NB4 (cell line): ENCODE measurements at regions not wholly inside any gene's neighbourhood (a gene's known extent, or its start where the extent isn't known, plus 50 kb on each side); places are given as distances from the start of the nearest gene placed in this dataset.
"Not testable (repeated sequence)": the region's sequence is repeated elsewhere in the genome, so short reads cannot be mapped to it uniquely, and the experiment has no call there.

Experiments
- DNase-seq: peaks from one replicate; pipeline ENCODE4 v3.0.0; 2010; ENCODE audit warnings: low read depth
- H3K4me3 ChIP-seq: one replicate; pipeline ENCODE4 v1.5.1; 2011; ENCODE audit warnings: mild to moderate bottlenecking, low read depth, low read length, moderate library complexity
- MYC ChIP-seq: IDR thresholded peaks from 2 replicates; pipeline ENCODE4 v1.6.1; 2011; ENCODE audit warnings: low read depth, low read length
- POLR2A ChIP-seq: IDR thresholded peaks from 2 replicates; pipeline ENCODE4 v1.6.1; 2011; ENCODE audit warnings: mild to moderate bottlenecking; ENCODE audit not compliant: insufficient read length; ENCODE audit errors: extremely low read depth
- TF ChIP-seq, protein P1 (sequence below): IDR thresholded peaks from 2 replicates; pipeline ENCODE4 v1.6.1; 2011; ENCODE audit warnings: low read depth, low read length
- TF ChIP-seq, protein P2 (sequence below): IDR thresholded peaks from one replicate; pipeline ENCODE4 v1.5.1; 2012; ENCODE audit warnings: low read depth, low read length

DNA sequence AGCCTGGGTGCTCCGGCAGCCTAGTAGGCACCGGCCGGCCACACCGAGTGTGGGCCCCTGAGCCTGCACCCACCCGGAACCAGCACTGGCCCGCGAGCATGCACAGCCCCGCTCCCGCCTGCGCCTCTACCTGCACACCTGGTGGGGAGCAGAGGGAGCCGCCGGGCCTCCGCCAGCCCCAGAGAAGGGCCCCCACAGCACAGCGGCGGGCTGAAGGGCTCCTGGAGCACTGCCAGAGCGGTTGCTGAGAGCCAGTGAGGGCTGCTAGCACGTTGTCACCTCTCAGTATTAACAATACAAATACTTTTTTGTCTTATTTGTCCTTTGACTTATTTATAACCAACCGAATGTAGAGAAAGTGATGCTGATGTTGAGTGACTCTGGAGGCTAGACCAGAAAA lies 842.4 kb upstream of the TPTE start:
- not testable (repeated sequence) for H3K4me3 ChIP-seq, DNase-seq

DNA sequence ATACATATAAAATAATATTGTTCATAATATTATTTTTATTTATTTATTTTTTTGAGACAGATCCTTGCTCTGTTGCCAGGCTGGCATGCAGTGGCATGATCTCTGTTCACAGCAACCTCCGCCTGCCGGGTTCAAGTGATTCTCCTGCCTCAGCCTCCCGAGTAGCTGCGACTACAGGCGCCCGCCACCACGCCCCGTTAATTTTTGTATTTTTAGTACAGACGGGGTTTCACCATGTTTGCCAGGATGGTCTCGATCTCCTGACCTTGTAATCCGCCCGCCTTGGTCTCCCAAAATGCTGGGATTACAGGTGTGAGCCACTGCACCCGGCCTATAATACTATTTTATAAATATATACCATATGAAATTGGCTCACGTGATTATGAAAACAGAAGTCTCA lies 832.4 kb upstream of the TPTE start:
- DNase-seq, H3K4me3 ChIP-seq: not testable (repeated sequence)

DNA sequence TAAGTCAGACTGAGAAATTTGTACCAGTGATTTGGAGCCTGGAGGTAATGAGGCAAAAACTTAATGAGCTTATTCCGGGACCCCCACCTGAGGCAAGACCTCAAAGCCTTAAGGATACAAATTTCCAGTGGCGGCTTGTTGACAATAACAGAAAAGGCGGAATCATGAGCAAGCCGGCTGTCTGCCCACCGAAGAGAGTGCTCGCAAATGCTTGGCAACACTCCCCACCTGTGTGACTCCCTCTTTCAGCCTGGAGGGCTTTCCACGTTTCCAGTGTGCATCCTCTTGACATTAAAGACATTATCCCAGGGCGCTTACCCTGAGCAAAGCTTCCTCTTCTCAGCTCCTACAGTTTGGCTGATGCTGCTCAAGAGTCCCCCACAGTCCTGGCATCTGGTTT lies 830.4 kb upstream of the TPTE start:
- H3K4me3 ChIP-seq, DNase-seq: not testable (repeated sequence)

DNA sequence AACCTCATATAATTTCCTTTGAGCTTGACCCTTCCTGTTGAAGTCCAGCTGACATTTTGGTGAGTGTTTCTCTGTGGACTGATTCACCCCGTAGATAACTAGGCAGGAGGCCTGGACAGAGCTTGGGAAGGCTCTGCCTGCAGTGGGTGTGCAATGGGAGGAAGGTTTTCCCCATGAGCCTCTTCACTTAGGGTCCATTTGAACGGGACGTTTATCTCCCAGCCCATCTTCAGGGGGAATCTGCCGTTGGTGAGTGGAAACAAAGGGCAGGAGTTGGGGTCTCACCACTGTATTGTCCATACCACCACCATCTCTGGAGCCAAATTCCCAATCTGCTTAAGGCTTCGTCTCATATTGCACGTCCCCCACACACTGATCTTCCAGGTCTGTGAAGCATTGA lies 825.6 kb upstream of the TPTE start:
- DNase-seq, H3K4me3 ChIP-seq: not testable (repeated sequence)

DNA sequence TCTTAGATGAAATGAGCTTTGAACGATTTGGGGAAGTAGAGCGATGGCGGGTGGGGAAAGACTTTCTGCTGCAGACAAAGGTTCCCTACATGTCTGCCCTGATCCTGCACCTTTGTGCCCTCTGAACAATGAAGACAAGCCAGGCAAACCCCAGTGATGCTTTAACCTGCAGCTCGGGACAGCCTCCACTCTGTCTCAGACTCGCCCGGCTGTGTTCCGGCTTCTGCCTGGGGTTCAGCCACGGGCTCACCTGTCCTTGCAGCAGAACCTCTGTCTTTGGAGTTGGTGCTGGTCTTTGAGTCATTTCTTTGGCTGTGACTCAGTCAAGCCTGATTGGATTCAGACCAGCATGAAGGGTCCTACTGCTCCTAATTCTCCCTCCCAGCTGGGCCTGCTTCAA lies 823.6 kb upstream of the TPTE start:
- not testable (repeated sequence) for DNase-seq

DNA sequence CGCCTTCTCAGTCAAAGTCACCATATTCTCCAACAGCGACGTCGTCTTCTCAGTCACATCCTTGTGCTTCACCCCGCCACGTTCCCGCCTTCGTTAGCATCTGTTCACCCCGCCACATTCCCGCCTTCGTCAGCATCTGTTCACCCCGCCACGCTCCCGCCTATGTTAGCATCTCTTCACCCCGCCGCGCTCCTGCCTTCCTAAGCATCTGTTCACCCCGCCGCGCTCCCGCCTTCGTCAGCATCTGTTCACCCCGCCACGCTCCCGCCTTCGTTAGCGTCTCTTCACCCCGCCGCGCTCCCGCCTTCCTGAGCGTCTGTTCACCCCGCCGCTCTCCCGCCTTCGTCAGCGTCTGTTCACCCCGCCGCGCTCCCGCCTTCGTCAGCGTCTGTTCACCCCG lies 816.4 kb upstream of the TPTE start:
- DNase-seq, H3K4me3 ChIP-seq: not testable (repeated sequence)

More for the DNA sequence above, 823.6 kb upstream of the TPTE start:
- H3K4me3 ChIP-seq = not testable (repeated sequence)

DNA sequence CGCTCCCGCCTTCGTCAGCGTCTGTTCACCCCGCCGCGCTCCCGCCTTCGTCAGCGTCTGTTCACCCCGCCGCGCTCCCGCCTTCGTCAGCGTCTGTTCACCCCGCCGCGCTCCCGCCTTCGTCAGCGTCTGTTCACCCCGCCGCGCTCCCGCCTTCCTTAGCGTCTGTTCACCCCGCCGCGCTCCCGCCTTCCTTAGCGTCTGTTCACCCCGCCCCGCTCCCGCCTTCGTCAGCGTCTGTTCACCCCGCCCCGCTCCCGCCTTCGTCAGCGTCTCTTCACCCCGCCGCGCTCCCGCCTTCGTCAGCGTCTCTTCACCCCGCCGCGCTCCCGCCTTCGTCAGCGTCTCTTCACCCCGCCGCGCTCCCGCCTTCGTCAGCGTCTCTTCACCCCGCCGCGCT lies 815.9 kb upstream of the TPTE start:
- DNase-seq, H3K4me3 ChIP-seq: not testable (repeated sequence)

DNA sequence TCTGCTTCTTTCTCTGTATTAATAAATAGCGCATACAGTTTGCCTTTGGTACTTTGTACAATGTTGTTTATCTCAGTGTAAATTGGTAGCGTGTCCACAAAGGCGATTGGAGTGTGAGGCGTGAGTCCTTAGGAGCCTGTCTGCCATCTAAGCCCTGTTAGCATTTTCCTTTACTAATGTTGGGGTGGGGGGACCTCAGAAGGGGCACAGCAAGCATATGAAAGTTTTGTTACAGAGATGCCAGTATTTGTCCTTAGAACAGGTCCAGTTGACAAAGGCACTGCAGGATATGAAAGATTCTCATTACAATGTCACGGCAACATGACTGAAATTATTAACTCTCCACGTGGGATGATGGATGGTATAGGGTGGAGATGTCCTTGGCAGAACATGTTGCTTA lies 796.8 kb upstream of the TPTE start:
- not testable (repeated sequence) for DNase-seq, H3K4me3 ChIP-seq

DNA sequence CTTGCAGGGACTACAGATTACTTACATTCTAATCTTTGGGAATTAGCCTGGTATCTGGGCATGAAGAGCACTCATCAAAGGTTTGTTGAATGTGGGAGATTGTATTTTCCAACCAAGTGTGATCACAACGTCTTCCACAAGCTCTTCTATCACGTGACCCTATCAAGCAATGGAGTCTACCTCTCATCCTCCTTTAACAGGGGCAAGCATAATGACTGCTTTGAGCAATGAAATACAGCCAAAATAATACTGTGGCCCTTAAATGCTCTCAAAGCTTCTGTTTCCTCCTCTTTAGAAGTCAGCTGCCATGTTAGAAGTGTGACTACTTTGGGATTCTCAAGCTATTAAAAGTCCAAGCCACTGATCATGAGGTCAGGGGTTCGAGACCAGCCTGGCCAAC lies 794.2 kb upstream of the TPTE start:
- H3K4me3 ChIP-seq, DNase-seq: not testable (repeated sequence)

DNA sequence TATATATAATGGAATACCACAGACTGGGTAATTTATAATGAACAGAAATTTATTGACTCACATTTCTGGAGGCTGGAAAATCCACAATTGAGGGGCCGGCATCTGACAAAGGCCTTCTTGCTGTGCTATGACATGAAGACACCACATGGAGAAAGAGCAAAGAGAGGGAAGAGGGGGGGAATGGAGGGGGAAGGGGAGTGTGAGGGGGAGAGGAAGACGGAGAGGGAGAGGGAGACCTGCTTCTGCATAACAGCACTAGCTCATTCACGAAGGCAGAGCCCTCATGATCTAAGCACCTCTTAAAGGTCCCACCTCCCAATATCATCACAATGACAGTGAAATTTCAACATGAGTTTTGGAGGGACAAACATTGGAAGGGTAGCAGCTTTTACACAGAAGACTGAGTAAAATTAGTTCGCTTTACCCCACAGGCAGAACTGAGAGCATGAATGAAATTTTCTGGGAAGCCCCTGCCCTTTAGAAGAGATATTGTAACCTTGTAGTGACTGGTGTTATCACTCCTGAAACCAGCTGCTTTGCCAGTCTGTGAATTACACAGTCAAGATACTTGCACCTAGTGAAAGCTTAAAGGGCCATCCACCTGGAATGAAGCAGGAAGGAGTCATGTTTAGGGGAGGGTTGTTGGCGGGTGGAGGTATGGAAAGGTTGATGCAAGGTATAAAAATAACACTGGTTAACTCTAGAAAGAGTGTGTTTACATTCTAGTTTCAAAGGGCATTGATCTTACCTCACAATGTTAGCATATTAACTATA lies 793.0 kb upstream of the TPTE start:
- H3K4me3 ChIP-seq = not testable (repeated sequence)

DNA sequence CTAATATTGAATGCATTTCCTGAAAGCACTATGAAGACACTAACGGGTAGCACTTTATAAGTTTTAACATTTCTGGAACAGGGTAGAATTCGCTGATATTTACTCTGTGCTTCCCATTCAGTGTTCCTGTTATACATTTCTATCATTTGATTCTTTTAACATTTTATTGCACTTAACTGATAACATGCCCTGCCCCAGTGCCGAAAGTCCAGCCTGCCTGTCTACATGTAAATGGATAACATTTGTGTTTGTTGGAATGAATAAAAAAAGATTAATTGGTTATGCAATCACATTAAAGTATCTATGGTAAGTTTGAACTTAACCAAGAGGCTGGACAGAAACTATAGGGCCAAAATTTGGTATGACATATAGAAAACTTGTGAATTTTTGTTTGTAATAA lies 790.5 kb upstream of the TPTE start:
- no peak for DNase-seq
- H3K4me3 ChIP-seq = no peak overlapping the region
- TF ChIP-seq, protein P1, sequence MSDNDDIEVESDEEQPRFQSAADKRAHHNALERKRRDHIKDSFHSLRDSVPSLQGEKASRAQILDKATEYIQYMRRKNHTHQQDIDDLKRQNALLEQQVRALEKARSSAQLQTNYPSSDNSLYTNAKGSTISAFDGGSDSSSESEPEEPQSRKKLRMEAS = no peak
- TF ChIP-seq MYC (no peak), POLR2A (no peak)
- TF ChIP-seq, protein P2, sequence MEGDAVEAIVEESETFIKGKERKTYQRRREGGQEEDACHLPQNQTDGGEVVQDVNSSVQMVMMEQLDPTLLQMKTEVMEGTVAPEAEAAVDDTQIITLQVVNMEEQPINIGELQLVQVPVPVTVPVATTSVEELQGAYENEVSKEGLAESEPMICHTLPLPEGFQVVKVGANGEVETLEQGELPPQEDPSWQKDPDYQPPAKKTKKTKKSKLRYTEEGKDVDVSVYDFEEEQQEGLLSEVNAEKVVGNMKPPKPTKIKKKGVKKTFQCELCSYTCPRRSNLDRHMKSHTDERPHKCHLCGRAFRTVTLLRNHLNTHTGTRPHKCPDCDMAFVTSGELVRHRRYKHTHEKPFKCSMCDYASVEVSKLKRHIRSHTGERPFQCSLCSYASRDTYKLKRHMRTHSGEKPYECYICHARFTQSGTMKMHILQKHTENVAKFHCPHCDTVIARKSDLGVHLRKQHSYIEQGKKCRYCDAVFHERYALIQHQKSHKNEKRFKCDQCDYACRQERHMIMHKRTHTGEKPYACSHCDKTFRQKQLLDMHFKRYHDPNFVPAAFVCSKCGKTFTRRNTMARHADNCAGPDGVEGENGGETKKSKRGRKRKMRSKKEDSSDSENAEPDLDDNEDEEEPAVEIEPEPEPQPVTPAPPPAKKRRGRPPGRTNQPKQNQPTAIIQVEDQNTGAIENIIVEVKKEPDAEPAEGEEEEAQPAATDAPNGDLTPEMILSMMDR = no peak

More for the DNA sequence above, 793.0 kb upstream of the TPTE start:
- DNase-seq = not testable (repeated sequence)

DNA sequence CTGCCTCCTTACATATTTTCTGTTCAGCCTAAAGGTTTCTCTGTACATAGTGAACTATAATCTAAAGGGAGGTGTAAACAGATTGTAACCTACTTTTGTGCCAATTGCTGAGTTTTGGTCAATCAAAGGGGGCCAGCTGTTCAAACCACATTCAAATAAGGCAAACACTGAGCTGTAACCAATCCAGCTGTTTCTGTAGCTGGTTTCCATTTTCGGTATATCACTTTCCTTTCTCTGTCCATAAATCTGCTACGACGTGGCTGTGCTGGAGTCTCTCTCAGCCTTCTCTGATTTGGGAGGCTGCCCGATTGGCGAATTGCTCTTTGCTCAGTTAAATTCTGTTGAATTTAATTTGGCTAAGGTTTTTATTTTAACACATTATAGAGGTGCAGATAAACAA lies 790.1 kb upstream of the TPTE start:
- DNase-seq, H3K4me3 ChIP-seq: not testable (repeated sequence)

DNA sequence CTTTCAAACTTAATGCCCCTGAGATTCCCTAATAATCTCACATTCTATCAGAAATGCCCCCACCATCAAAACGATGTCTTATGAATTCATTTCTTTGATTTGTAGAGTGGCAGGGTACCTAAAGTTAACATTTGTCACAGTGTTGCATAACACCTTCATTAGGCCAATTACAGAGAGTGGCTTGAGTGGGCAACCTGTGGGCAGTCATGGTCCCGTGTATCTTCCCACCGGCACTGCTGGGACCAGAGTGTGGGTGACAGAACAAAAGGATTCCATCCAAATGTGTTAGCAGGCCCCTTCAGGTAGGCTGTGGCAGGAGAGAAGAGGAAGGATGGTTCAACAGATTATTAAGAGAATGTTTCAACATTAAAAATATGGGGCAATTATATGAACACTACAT lies 788.8 kb upstream of the TPTE start:
- not testable (repeated sequence) for H3K4me3 ChIP-seq, DNase-seq

DNA sequence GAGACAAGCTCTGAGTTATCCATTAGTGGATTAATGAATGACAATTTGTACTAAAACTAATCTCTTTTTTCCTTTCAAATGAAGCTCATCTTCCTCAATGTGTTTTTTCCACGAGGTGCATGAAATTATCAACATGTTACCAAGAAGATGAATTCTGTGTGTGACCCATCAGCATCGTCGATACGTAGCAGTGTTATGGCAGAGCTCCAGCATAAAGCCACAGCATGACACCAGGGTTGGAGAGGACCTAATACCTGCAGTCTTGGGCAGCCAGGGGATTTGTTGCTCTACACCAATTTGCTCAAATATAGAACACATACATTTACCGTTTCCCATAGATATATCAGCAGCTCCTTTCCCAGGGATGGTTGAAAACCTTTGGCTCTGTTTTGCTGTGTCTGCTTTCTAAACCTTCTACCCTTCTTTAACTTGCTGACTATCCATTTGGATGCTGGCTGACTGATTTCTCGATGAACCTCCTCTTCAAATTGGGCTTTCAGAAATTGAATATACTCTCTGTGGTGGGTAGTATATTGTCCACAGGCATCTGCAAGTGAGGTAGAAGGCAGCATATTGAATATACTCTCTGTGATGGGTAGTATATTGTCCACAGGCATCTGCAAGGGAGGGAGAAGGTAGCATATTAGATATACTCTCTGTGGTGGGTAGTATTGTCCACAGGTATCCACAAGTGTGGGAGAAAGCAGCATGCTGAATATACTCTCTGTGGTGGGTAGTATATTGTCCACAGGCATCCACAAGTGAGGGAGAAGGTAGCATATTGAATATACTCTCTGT lies 787.4 kb upstream of the TPTE start:
- DNase-seq, H3K4me3 ChIP-seq: not testable (repeated sequence)
